SK-N-MC (cell line): ENCODE measurements at regions not wholly inside any gene's neighbourhood (a gene's known extent, or its start where the extent isn't known, plus 50 kb on each side); places are given as distances from the start of the nearest gene placed in this dataset.

Experiments used
- DNase-seq: peaks from one replicate; pipeline ENCODE4 v3.0.0-alpha.2; 2011; ENCODE audit warnings: low read depth, low spot score
- H3K27ac ChIP-seq: fragments of 200-600 bp; sonication (generic); 2 replicates; pipeline ENCODE4 v1.5.1; 2016; ENCODE audit warnings: mixed run types
- H3K36me3 ChIP-seq: fragments of 200-600 bp; sonication (generic); 2 replicates; pipeline ENCODE4 v1.6.1; 2017; ENCODE audit warnings: antibody characterized with exemption, low read length, mixed read lengths; ENCODE audit not compliant: insufficient read depth
- H3K4me3 ChIP-seq: fragments of 200-600 bp; sonication (generic); 2 replicates; pipeline ENCODE4 v1.5.1; 2016
- H3K9ac ChIP-seq: fragments of 200-600 bp; sonication (generic); 2 replicates; pipeline ENCODE4 v1.8.0; 2017; ENCODE audit warnings: mixed run types, mixed read lengths; ENCODE audit not compliant: insufficient read length
- H3K9me3 ChIP-seq: fragments of 200-600 bp; sonication (generic); 2 replicates; pipeline ENCODE4 v1.6.1; 2017; ENCODE audit warnings: low read depth, mild to moderate bottlenecking, antibody characterized with exemption, low read length, moderate library complexity, mixed read lengths
- EZH2 ChIP-seq: fragments of 200-600 bp; sonication (generic); IDR thresholded peaks from one replicate; pipeline ENCODE4 v1.6.1; 2017; ENCODE audit warnings: antibody characterized with exemption
- FOXP2 ChIP-seq: optimal IDR thresholded peaks from 2 replicates; pipeline ENCODE3; 2011; ENCODE audit warnings: mild to moderate bottlenecking, moderate library complexity; ENCODE audit not compliant: insufficient read depth; ENCODE audit errors: extremely low read length, control extremely low read depth
- POLR2AphosphoS5 ChIP-seq: IDR thresholded peaks from 2 replicates; pipeline ENCODE4 v1.6.1; 2012; ENCODE audit warnings: mild to moderate bottlenecking, low read depth, low read length, borderline replicate concordance

- Histone ChIP-seq H3K9ac (no peak overlapping the region), H3K27ac (no peak overlapping the region), H3K4me3 (no peak overlapping the region), H3K36me3 (no peaks in the 10 kb centered on the region), H3K9me3 (no peaks in the 10 kb centered on the region)
- no peak for TF ChIP-seq POLR2AphosphoS5
- no peak for TF ChIP-seq EZH2
- TF ChIP-seq FOXP2, result no peak
- no peak for DNase-seq
These were observed 313.4 kb downstream of the MSX2 start for GRCh38 chr5:175037820-175038219.

- no peak overlapping the region for H3K9ac ChIP-seq
- H3K9me3 ChIP-seq, result no peaks in the 10 kb centered on the region
- no peak overlapping the region for H3K27ac ChIP-seq
- no peaks in the 10 kb centered on the region for H3K36me3 ChIP-seq
- no peak for DNase-seq
- H3K4me3 ChIP-seq, result no peak overlapping the region
- TF ChIP-seq EZH2 (no peak), POLR2AphosphoS5 (no peak), FOXP2 (no peak)
These were observed 311.6 kb downstream of the MSX2 start for GRCh38 chr5:175035882-175036533.

GRCh38 chr5:175034924-175035323 lies 310.5 kb downstream of the MSX2 start:
- Histone ChIP-seq H3K36me3 (no peaks in the 10 kb centered on the region), H3K9me3 (no peaks in the 10 kb centered on the region), H3K4me3 (no peak overlapping the region), H3K9ac (no peak overlapping the region), H3K27ac (no peak overlapping the region)
- TF ChIP-seq EZH2, result no peak
- no peak for TF ChIP-seq POLR2AphosphoS5
- no peak for TF ChIP-seq FOXP2
- DNase-seq, result no peak

- Histone ChIP-seq H3K4me3 (no peak overlapping the region), H3K27ac (no peak overlapping the region), H3K9ac (no peak overlapping the region), H3K36me3 (no peaks in the 10 kb centered on the region), H3K9me3 (no peaks in the 10 kb centered on the region)
- no peak for DNase-seq
- TF ChIP-seq FOXP2 (no peak), POLR2AphosphoS5 (no peak), EZH2 (no peak)
These were observed 308.4 kb downstream of the MSX2 start for GRCh38 chr5:175032741-175033151.

GRCh38 chr5:175032013-175032412 lies 307.6 kb downstream of the MSX2 start:
- Histone ChIP-seq H3K27ac (no peak overlapping the region), H3K9ac (no peak overlapping the region), H3K9me3 (no peaks in the 10 kb centered on the region), H3K4me3 (no peak overlapping the region), H3K36me3 (no peaks in the 10 kb centered on the region)
- DNase-seq, result no peak
- TF ChIP-seq FOXP2 (no peak), EZH2 (no peak), POLR2AphosphoS5 (no peak)

- Histone ChIP-seq H3K4me3 (no peak overlapping the region), H3K9ac (no peak overlapping the region), H3K9me3 (no peaks in the 10 kb centered on the region), H3K36me3 (no peaks in the 10 kb centered on the region), H3K27ac (no peak overlapping the region)
- no peak for TF ChIP-seq FOXP2
- no peak for TF ChIP-seq EZH2
- TF ChIP-seq POLR2AphosphoS5, result no peak
- no peak for DNase-seq
These were observed 303.0 kb downstream of the MSX2 start for GRCh38 chr5:175027390-175027789.

- no peaks in the 10 kb centered on the region for H3K36me3 ChIP-seq
These were observed 300.7 kb downstream of the MSX2 start for GRCh38 chr5:175025077-175025476.

GRCh38 chr5:175021841-175022625 lies 297.7 kb downstream of the MSX2 start:
- no peak for DNase-seq
- TF ChIP-seq EZH2 (no peak), FOXP2 (no peak), POLR2AphosphoS5 (no peak)
- Histone ChIP-seq H3K9ac (no peak overlapping the region), H3K36me3 (no peaks in the 10 kb centered on the region), H3K27ac (no peak overlapping the region), H3K9me3 (no peaks in the 10 kb centered on the region), H3K4me3 (no peak overlapping the region)

More at GRCh38 chr5:175025077-175025476, 300.7 kb downstream of the MSX2 start:
- Histone ChIP-seq H3K4me3 (no peak overlapping the region), H3K9me3 (no peaks in the 10 kb centered on the region), H3K9ac (no peak overlapping the region), H3K27ac (no peak overlapping the region)
- no peak for TF ChIP-seq POLR2AphosphoS5
- no peak for TF ChIP-seq FOXP2
- TF ChIP-seq EZH2, result no peak
- no peak for DNase-seq
